WERI-Rb-1 (cell line): ENCODE measurements at regions not wholly inside any gene's neighbourhood (a gene's known extent, or its start where the extent isn't known, plus 50 kb on each side); places are given as distances from the start of the nearest gene placed in this dataset.
"Not testable (repeated sequence)": the region's sequence is repeated elsewhere in the genome, so short reads cannot be mapped to it uniquely, and the experiment has no call there.

ENCODE experiments used
- DNase-seq: peaks from one replicate; pipeline ENCODE4 v3.0.0-alpha.2; 2020
- H3K27ac ChIP-seq: fragments of 250-450 bp; sonication (Bioruptor Pico); 2 replicates; pipeline ENCODE4 v1.5.1; 2020; ENCODE audit warnings: mild to moderate bottlenecking, moderate library complexity
- H3K27me3 ChIP-seq: fragments of 250-450 bp; sonication (Bioruptor Pico); 2 replicates; pipeline ENCODE4 v1.5.1; 2021; ENCODE audit warnings: mild to moderate bottlenecking, low read depth, moderate library complexity; ENCODE audit not compliant: insufficient read depth, severe bottlenecking
- H3K36me3 ChIP-seq: fragments of 250-450 bp; sonication (Bioruptor Pico); 2 replicates; pipeline ENCODE4 v1.5.1; 2020; ENCODE audit warnings: mild to moderate bottlenecking, moderate library complexity
- H3K4me3 ChIP-seq: 2 replicates; pipeline ENCODE4 v1.5.1; 2011; ENCODE audit warnings: low read depth, mild to moderate bottlenecking, control low read depth, low read length
- H3K9me3 ChIP-seq: fragments of 250-450 bp; sonication (Bioruptor Pico); 2 replicates; pipeline ENCODE4 v1.5.1; 2021; ENCODE audit warnings: mild to moderate bottlenecking, moderate library complexity; ENCODE audit not compliant: severe bottlenecking
- CTCF ChIP-seq: IDR thresholded peaks from 2 replicates; pipeline ENCODE4 v1.5.1; 2011; ENCODE audit warnings: low read depth, mild to moderate bottlenecking, control low read depth, inconsistent platforms, low read length

- not testable (repeated sequence) for H3K36me3 ChIP-seq, H3K4me3 ChIP-seq, DNase-seq, H3K9me3 ChIP-seq, H3K27me3 ChIP-seq, H3K27ac ChIP-seq
Observed at GRCh38 chr7:76202-76601, 116.2 kb upstream of the FAM20C start.

GRCh38 chr7:76829-77395 lies 115.5 kb upstream of the FAM20C start:
- not testable (repeated sequence) for H3K27me3 ChIP-seq, H3K9me3 ChIP-seq, H3K36me3 ChIP-seq, H3K4me3 ChIP-seq, H3K27ac ChIP-seq, DNase-seq

GRCh38 chr7:78862-79261 lies 113.5 kb upstream of the FAM20C start:
- not testable (repeated sequence) for DNase-seq, H3K9me3 ChIP-seq, H3K4me3 ChIP-seq, H3K27ac ChIP-seq, H3K27me3 ChIP-seq, H3K36me3 ChIP-seq

GRCh38 chr7:79400-80055 lies 112.8 kb upstream of the FAM20C start:
- H3K36me3 ChIP-seq, H3K27ac ChIP-seq, H3K27me3 ChIP-seq, DNase-seq, H3K4me3 ChIP-seq, H3K9me3 ChIP-seq: not testable (repeated sequence)

GRCh38 chr7:80259-81067 lies 111.9 kb upstream of the FAM20C start:
- no peaks in the 10 kb centered on the region for H3K27me3 ChIP-seq
- H3K4me3 ChIP-seq, result no peak overlapping the region
- H3K9me3 ChIP-seq, result no peaks in the 10 kb centered on the region
- no peaks in the 10 kb centered on the region for H3K36me3 ChIP-seq
- no peak for DNase-seq
- no peak for TF ChIP-seq CTCF
- H3K27ac ChIP-seq, result no peak overlapping the region

- no peaks in the 10 kb centered on the region for H3K27me3 ChIP-seq
- DNase-seq, result no peak
- H3K9me3 ChIP-seq, result no peaks in the 10 kb centered on the region
- TF ChIP-seq CTCF, result no peak
- H3K4me3 ChIP-seq, result no peak overlapping the region
- H3K27ac ChIP-seq, result no peak overlapping the region
- no peaks in the 10 kb centered on the region for H3K36me3 ChIP-seq
Observed at GRCh38 chr7:81068-81925, 111.1 kb upstream of the FAM20C start.

GRCh38 chr7:81926-82756 lies 110.2 kb upstream of the FAM20C start:
- no peaks in the 10 kb centered on the region for H3K9me3 ChIP-seq
- no peak overlapping the region for H3K27ac ChIP-seq
- no peaks in the 10 kb centered on the region for H3K36me3 ChIP-seq
- no peak for TF ChIP-seq CTCF
- DNase-seq, result no peak
- no peaks in the 10 kb centered on the region for H3K27me3 ChIP-seq
- H3K4me3 ChIP-seq, result no peak overlapping the region
